Ecto neural progenitor cell (in vitro differentiated cells): ENCODE measurements at regions not wholly inside any gene's neighbourhood (a gene's known extent, or its start where the extent isn't known, plus 50 kb on each side); places are given as distances from the start of the nearest gene placed in this dataset.
"Not testable (repeated sequence)": the region's sequence is repeated elsewhere in the genome, so short reads cannot be mapped to it uniquely, and the experiment has no call there.

ENCODE experiments used
- DNase-seq: peaks from one replicate; pipeline ENCODE4 v3.0.0-alpha.2; 2018; ENCODE audit warnings: low spot score

DNA sequence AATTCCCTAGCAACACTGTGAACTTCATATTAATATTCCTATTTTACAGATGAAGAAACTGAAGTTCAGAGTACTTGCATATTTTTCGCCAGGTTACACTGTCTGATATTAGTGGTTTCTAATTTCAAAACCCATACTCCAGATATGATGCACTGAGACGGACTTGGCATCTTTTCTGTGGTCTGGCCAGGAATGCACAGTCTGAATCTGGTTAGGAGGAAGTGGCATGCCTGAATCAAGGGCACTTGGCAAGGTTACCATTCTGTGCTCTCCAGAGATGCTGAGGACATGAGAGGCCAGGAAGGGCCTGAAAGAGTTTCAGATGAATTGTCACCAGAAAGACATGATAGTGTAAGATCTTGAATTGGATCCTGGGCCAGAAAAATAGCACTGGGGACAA is 150.1 kb downstream of the HAO1 start:
- no peak for DNase-seq

DNA sequence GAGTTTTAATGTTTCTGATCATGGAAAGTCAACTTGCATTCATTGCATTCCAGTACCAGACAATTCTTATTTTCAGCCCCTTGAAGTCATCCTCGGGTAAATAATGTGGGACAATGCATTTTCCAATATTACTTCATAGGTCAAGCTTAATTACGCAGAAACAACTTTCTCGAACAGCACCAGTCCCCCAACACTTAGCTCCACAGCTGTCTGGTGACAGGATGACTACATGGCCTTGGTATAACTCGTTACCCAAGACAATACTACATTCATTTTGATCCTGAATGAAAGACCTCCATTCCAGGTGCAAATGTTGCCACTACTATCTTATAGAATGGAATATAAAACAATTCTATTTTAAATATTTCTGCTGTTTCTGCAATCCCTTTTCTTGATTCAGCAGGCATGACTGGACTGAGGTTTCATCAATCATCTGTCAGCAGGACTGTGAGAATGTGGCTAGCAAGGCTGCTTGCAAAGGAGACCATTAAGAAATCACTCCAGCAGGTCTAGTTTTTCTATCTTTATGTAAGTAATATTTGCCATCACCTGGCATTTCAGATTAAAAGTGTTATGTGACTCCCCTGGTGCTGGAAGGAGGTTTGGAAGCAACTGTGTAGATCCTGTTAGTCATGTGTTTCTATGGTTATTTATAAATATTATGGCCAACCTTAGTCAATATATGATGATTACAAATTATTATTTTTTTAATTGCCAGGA is 147.9 kb downstream of the HAO1 start:
- no peak for DNase-seq

DNA sequence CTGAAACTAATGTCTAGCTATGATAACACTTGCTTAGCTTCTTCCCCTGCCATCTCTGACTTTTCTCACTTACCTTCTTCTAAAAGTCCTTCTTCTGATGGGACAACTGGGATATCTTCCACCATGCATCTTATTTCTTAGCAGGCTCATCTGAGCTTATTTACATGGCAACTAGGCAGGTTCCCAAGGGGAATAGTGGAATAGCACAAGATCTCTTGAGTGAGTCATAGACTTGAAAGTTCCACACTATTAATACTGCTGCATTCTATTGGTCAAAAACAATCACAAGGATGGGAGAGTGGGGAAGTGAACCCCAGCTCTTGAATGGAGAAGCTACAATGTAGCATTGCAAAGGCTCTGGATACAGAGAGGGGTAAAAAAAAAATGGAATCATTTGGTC is 142.1 kb downstream of the HAO1 start:
- DNase-seq: no peak

DNA sequence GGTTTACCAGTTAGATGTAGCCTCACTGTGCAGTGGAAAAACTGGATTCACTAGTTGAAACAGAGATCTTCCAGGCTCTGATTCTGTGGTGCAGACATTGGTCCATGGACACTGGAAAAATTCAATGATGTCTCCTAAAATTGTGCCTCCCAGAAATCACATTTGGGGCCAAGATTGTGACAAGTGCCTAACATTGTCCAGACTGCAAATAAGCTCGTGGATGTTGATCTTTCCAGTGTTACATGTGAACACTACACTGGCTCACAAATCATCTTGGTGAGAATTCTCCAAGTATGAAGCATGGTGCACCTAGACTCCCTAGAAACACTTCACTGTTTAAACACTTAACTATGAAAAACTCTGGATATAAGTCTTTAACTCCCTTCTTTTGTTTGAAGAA is 140.4 kb downstream of the HAO1 start:
- DNase-seq: no peak

DNA sequence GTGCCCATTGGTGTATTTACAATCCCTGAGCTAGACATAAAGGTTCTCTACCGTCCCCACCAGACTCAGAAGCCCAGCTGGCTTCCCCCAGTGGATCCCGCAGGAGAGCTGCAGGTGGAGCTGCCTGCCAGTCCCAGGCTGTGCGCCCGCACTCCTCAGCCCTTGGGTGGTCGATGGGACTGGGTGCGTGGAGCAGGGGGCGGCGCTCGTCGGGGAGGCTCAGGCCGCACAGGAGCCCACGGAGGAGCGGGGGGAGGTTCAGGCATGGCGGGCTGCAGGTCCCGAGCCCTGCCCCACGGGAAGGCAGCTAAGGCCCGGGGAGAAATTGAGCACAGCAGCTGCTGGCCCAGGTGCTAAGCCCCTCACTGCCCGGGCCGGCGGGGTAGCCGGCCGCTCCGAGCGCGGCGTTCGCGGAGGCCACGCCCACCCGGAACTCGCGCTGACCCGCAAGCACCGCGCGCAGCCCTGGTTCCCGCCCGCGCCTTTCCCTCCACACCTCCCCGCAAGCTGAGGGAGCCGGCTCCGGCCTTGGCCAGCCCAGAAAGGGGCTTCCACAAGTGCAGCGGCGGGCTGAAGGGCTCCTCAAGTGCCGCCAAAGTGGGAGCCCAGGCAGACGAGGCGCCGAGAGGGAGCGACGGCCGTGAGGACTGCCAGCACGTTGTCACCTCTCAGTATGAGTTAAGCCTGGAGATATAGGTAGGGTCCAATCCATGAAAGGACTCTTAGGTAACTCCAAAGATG is 136.7 kb downstream of the HAO1 start:
- DNase-seq: not testable (repeated sequence)

DNA sequence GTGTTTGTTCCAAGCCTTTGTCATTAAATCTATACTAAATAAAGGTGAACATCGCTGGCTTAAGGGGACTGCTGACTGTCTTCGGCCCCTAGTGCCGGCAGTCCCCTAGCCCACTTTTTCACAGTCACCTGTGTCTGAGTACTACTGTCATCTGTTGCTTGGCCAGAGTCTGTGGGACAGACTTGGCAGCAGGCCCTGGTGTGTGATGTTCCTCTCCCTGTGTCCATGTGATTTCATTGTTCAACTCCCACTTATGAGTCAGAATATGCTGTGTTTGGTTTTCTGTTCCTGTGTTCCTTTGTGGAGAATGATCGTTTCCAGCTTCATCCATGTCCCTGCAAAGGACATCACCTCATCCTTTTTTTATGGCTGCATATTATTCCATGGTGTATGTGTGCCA is 133.4 kb downstream of the HAO1 start:
- DNase-seq: no peak

DNA sequence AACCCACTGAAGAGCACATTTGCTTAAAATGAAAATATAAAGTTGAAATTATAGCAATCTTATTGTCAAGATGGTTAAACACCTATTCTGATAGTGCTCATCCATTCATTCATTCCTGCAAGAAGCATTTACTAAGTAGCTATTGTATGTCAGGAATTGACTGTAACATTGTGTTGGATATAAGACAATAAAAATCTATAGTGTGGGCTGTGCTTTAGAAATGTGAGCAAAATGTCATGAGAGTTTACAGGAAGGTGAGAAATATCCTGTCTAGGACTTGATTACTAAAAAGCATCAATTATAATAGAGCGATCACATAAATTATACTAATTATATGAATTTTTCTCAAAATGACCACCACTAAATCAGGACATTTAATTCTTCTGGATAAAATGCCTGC is 123.0 kb downstream of the HAO1 start:
- DNase-seq: no peak

DNA sequence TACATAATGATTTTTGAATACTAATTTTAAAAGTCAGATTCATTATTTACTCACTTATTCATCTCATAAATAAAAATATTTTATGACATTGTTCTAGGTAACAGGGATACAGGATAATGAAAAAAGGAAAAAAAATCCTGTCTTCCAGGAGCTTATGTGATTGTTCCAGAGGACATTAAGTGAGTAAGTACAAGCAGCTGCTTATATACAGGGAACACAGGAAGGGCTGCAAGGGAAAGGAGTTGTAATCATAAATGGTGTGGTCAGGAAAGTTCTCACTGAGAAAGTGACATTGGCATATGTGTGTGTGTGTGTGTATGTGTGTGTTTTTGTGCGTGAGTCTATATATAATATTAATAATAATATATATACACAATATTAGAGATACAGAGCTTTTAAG is 121.8 kb downstream of the HAO1 start:
- DNase-seq: no peak

DNA sequence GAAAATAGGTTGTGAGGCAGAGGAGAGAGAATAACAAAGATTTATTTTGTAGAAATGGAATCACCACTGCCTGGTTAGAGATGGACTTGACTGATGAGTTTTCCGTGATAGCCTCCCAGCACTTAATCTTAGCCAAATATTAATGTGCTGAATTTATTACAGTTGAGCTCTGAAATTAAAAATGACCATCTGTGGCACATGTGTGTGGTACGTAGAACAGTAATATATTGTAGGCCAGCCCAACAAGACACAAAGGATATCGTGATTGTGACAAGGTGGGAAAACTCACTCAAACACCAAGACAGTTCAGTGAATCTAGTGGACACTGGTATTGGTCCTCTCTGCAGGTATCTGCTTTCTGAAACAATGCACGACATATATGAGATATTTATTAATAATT is 119.4 kb downstream of the HAO1 start:
- DNase-seq: no peak

DNA sequence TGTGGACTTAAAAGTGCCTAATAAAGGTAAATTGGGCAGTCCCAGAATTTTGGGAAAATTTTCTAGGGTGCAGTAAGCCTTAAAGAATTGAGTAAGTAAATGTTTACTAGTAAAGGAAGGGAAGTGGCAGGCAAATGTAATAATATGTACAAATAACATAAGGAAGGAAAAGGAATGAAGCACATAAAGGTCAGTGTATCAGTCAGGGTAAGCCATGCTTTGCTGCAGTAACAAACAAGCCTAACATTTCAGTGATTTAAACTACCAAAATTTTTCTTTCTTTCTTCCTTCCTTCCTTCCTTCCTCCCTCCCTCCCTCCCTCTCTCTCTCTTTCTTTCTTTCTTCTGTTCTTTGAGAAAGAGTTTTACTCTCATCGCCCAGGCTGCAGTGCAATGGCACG is 117.5 kb downstream of the HAO1 start:
- DNase-seq: no peak

DNA sequence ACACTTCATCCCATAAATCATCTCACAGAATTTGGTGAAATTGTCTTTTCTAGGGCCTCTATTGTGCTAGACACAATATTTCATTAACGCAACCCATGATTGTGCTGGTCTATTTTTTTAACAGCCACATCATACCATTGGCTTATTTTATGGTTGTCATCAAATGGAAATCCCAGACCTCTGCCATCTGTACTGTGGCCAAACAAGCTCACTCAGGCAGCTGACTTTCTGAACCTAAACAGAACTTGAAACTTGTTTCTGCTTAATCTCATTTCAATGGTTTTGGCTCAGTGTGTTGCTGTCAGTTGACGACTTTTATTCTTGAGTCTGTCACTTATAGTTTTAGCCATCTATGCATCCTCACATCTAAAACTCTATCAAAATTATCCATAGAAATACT is 111.8 kb downstream of the HAO1 start:
- DNase-seq: no peak

DNA sequence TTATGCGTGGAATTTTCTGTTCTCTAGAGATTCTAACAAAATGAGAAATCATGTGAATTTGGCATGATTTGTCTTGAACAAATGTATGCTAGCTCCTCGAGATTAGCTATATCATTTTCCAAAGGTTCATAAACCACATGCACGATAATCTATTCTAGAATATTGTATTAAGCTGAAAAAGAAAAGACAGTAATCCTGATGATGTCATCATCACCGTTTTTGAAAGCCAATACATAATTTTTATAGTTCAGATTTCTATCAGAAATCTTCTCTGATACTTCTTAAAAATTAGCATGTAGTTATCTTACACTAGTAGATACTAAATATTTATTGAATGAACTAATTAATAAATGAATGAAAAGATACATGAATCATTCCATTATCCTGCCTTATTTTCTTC is 111.2 kb downstream of the HAO1 start:
- DNase-seq: no peak

DNA sequence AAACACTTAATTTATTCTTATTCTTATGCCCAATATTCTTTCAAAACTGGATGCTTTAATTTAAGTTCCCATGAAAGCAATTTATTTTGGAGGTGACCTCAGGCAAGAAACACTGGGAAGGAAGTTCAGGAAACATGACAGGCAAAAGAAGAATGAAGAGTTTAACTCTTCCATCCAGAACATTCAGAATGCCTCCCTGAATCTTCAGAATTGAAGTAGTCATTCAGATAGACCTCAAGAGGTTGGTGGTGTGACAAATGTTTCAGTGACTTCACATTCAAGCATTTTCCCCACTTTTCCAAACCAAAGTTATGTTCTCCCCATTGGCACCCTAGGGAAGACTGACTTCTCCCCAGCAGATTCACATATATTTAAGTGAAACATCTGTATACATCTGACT is 110.5 kb downstream of the HAO1 start:
- no peak for DNase-seq
